HL-60 (cell line): ENCODE measurements at regions not wholly inside any gene's neighbourhood (a gene's known extent, or its start where the extent isn't known, plus 50 kb on each side); places are given as distances from the start of the nearest gene placed in this dataset.

ENCODE experiments used
- DNase-seq, 2 experiments: peaks; one replicate each; pipeline ENCODE4 v3.0.0-alpha.2; 2010 to 2020; ENCODE audit warnings: low read depth in 1 of 2, low spot score in 1 of 2
- H3K27ac ChIP-seq: fragments of 250-450 bp; sonication (Bioruptor Pico); replicated peaks from 2 replicates; pipeline ENCODE4 v1.5.1; 2020; ENCODE audit warnings: mild to moderate bottlenecking, moderate library complexity
- H3K27me3 ChIP-seq: fragments of 250-450 bp; sonication (Bioruptor Pico); 2 replicates; pipeline ENCODE4 v1.5.1; 2021; ENCODE audit warnings: mild to moderate bottlenecking, moderate library complexity; ENCODE audit not compliant: insufficient read depth, poor library complexity, severe bottlenecking
- H3K4me3 ChIP-seq: replicated peaks from 2 replicates; pipeline ENCODE4 v1.5.1; 2011; ENCODE audit warnings: mild to moderate bottlenecking, control low read depth, low read length; ENCODE audit not compliant: insufficient read depth
- GABPA ChIP-seq: IDR thresholded peaks from 2 replicates; pipeline ENCODE4 v1.6.1; 2012; ENCODE audit warnings: low read depth
- POLR2AphosphoS5 ChIP-seq: IDR thresholded peaks from 2 replicates; pipeline ENCODE4 v1.6.1; 2012; ENCODE audit warnings: low read depth
- SPI1 ChIP-seq: IDR thresholded peaks from 2 replicates; pipeline ENCODE4 v1.6.1; 2012; ENCODE audit warnings: low read depth, mild to moderate bottlenecking, borderline replicate concordance
- TF ChIP-seq, protein P1 (sequence below): IDR thresholded peaks from one replicate; pipeline ENCODE4 v1.5.1; 2011; ENCODE audit warnings: low read length, control low read depth, inconsistent platforms; ENCODE audit not compliant: insufficient read depth
- TF ChIP-seq, protein P2 (sequence below): IDR thresholded peaks from 2 replicates; pipeline ENCODE4 v1.6.1; 2012; ENCODE audit warnings: low read depth; ENCODE audit not compliant: insufficient replicate concordance

DNA sequence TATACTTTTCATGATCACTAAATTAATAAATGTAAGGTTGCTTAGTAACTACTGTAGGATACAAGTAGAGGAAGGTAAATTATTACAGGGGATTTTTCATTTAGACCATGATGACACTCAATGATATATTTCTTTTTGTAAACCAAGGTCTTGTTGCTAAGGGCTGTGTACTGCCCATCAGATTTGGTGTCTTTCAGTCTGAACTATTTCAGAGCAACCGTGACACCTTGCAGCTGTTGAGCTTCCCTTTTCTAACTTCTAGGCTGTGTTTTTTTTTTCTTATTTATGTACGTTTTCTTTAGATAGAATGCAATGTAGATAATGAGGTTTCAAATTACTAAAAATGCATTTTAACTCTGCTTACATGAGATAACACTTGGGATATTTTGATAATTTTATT, 292.0 kb upstream of the MBL2 start:
- Histone ChIP-seq H3K27me3 (no peaks in the 10 kb centered on the region), H3K27ac (no peak overlapping the region), H3K4me3 (no peak overlapping the region)
- no peak for DNase-seq
- TF ChIP-seq SPI1, result no peak
- TF ChIP-seq GABPA, result no peak
- no peak for TF ChIP-seq POLR2AphosphoS5
- TF ChIP-seq, protein P1, sequence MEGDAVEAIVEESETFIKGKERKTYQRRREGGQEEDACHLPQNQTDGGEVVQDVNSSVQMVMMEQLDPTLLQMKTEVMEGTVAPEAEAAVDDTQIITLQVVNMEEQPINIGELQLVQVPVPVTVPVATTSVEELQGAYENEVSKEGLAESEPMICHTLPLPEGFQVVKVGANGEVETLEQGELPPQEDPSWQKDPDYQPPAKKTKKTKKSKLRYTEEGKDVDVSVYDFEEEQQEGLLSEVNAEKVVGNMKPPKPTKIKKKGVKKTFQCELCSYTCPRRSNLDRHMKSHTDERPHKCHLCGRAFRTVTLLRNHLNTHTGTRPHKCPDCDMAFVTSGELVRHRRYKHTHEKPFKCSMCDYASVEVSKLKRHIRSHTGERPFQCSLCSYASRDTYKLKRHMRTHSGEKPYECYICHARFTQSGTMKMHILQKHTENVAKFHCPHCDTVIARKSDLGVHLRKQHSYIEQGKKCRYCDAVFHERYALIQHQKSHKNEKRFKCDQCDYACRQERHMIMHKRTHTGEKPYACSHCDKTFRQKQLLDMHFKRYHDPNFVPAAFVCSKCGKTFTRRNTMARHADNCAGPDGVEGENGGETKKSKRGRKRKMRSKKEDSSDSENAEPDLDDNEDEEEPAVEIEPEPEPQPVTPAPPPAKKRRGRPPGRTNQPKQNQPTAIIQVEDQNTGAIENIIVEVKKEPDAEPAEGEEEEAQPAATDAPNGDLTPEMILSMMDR, result no peak
- TF ChIP-seq, protein P2, sequence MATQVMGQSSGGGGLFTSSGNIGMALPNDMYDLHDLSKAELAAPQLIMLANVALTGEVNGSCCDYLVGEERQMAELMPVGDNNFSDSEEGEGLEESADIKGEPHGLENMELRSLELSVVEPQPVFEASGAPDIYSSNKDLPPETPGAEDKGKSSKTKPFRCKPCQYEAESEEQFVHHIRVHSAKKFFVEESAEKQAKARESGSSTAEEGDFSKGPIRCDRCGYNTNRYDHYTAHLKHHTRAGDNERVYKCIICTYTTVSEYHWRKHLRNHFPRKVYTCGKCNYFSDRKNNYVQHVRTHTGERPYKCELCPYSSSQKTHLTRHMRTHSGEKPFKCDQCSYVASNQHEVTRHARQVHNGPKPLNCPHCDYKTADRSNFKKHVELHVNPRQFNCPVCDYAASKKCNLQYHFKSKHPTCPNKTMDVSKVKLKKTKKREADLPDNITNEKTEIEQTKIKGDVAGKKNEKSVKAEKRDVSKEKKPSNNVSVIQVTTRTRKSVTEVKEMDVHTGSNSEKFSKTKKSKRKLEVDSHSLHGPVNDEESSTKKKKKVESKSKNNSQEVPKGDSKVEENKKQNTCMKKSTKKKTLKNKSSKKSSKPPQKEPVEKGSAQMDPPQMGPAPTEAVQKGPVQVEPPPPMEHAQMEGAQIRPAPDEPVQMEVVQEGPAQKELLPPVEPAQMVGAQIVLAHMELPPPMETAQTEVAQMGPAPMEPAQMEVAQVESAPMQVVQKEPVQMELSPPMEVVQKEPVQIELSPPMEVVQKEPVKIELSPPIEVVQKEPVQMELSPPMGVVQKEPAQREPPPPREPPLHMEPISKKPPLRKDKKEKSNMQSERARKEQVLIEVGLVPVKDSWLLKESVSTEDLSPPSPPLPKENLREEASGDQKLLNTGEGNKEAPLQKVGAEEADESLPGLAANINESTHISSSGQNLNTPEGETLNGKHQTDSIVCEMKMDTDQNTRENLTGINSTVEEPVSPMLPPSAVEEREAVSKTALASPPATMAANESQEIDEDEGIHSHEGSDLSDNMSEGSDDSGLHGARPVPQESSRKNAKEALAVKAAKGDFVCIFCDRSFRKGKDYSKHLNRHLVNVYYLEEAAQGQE, result no peak

DNA sequence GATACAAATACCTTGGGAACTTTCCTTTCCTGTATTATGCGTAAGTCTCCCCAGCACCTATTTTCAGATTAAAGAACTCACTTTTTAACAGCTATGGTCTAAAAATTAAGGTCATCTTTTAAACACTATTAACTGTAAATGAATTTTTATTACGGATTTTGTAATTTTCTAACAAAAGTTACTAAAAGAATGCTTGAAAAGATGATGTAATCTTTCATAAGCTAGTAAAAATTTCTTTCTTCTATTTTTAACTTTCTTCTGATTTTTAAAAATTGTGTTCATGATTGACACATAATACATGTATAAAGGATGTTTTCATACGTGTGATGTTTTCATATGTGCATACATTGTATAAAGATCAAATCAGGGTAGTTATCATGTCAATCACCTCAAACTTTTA, 291.2 kb upstream of the MBL2 start:
- no peak for TF ChIP-seq SPI1
- no peak for TF ChIP-seq GABPA
- TF ChIP-seq, protein P2, result no peak
- no peak for TF ChIP-seq POLR2AphosphoS5
- TF ChIP-seq, protein P1, result no peak
- H3K27me3 ChIP-seq, result no peaks in the 10 kb centered on the region
- H3K4me3 ChIP-seq, result no peak overlapping the region
- no peak for DNase-seq
- H3K27ac ChIP-seq, result no peak overlapping the region

DNA sequence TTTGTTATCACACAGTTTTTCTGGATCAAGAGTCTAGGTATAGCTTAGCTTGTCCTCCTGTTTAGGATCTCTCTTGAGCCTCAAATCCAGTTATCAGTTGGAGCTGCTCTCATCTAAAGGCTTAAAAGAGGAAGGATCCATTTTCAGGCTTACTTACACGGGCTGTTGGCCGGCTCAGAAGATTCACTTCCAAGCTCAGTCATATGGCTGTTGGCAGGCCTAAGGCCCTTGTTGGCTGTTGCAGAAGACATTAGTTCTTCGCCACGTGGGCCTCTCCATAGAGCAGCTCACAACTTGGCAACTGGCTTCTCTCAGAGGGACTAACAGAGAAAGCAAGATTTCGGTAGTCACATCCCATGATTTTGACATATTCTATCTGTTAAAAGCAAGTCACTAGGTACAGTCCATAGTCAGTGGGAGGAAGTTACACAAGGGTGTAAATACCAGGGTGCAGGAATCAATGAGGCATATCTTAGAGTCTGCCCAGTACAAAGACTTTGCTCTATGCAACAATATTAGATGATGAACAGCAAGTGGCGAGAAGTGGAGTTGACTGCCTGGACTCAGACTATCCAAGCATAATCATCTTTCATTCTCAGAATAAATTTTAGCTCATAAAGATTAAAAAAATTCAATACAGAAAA, 280.1 kb upstream of the MBL2 start:
- H3K4me3 ChIP-seq, result no peak overlapping the region
- H3K27me3 ChIP-seq, result no peaks in the 10 kb centered on the region
- no peak overlapping the region for H3K27ac ChIP-seq
- DNase-seq, result no peak
- TF ChIP-seq, protein P2, result no peak
- TF ChIP-seq SPI1 (no peak), GABPA (no peak), POLR2AphosphoS5 (no peak)
- TF ChIP-seq, protein P1, result no peak
